Heart right ventricle (tissue), 16 donors: ENCODE measurements at regions not wholly inside any gene's neighbourhood (a gene's known extent, or its start where the extent isn't known, plus 50 kb on each side); places are given as distances from the start of the nearest gene placed in this dataset.

Source experiments
- ATAC-seq, 8 donors: fragments of 200-7000 bp; cut with Tn5 transposase; one replicate each; pipeline ENCODE4 v1.9.1; 2020; ENCODE audit warnings: mild to moderate bottlenecking in 8 of 8, moderate library complexity in 8 of 8, moderate number of reproducible peaks in 1 of 8
- DNase-seq, 2 donors: peaks; one replicate each; pipeline ENCODE4 v3.0.0-alpha.2; 2020
- H3K27ac ChIP-seq, 10 donors: fragments of 200-600 bp; sonication (generic) in 2 of 10; one replicate each; pipeline versions ENCODE4 v1.5.0 to v1.8.0; 2020 to 2022; ENCODE audit warnings: mild to moderate bottlenecking in 3 of 10
- H3K27me3 ChIP-seq, 7 donors: fragments of 200-600 bp; one replicate each; pipeline ENCODE4 v1.8.0; 2021 to 2022; ENCODE audit warnings: mild to moderate bottlenecking in 2 of 7
- H3K36me3 ChIP-seq, 9 donors: fragments of 200-600 bp; sonication (generic) in 1 of 9; one replicate each; pipeline versions ENCODE4 v1.5.0 to v1.8.0; 2020 to 2022; ENCODE audit warnings: mild to moderate bottlenecking in 2 of 9
- H3K4me1 ChIP-seq, 9 donors: fragments of 200-600 bp; sonication (generic) in 1 of 9; one replicate each; pipeline versions ENCODE4 v1.5.0 to v1.8.0; 2020 to 2022; ENCODE audit warnings: mild to moderate bottlenecking in 4 of 9
- H3K4me3 ChIP-seq, 10 donors: fragments of 200-600 bp; sonication (generic) in 2 of 10; one replicate each; pipeline versions ENCODE4 v1.5.0 to v1.8.0; 2020 to 2022; ENCODE audit warnings: mild to moderate bottlenecking in 7 of 10, moderate library complexity in 2 of 10
- H3K9me3 ChIP-seq, 11 donors: fragments of 200-600 bp in 10 of 11; sonication (generic) in 2 of 11; one replicate each; pipeline versions ENCODE4 v1.5.0 to v1.8.0; 2013 to 2022; ENCODE audit warnings: mild to moderate bottlenecking in 2 of 11, control low read depth in 1 of 11, moderate library complexity in 1 of 11
- WGBS, 2 donors: extraction: QIAGEN DNeasy Blood & Tissue Kit; methylation state at CpG; one replicate each; pipeline ENCODE4 v1.1.7; 2013; ENCODE audit warnings: inconsistent platforms in 1 of 2; 5-methylcytosine and 5-hydroxymethylcytosine counted together
- intact Hi-C, 10 donors: fragments of 100-400 bp; cut with DNase I; formaldehyde crosslinking; loops; one replicate each; pipeline versions ENCODE4 v1.11.1 to v1.14.2; 2022
- TF ChIP-seq, protein P1 (sequence below), 9 donors: fragments of 200-600 bp; sonication (generic) in 2 of 9; IDR thresholded peaks; one replicate each; pipeline versions ENCODE4 v1.5.0 to v1.8.0; 2021 to 2022; ENCODE audit warnings: antibody characterized with exemption in 9 of 9, mild to moderate bottlenecking in 5 of 9, moderate library complexity in 1 of 9
- donor health status: Arrhythmogenic right ventricular cardiomyopathy.
- donor health status: ischemic (EF 13 %, LVEDD 7.1; RV severe dilation, severe dysfunction).
- donor health status: healthy with polysubstance abuse.
- donor health status: DM: no; HTN: yes; CAD: no.
- donor health status: DM: no; HTN: no; CAD: no.
- donor health status: ischemic (EF 25% LVEDD 6.9; RV normal size, moderate dysfunction).
- donor health status: ischemic (EF 25% LVEDD 5.7; RV mildly dilated, moderate dysfunction).
- donor health status: healthy.
- donor health status: DM: yes; HTN: yes; CAD: no.
- donor health status: Ischemic cardiomyopathy.
- donor health status: ischemic (EF 35%, LVEDD 5.7; RV mildly dilated, moderate dysfunction).
- donor health status: nonischemic (EF 11% LVEDD 7.7; RV severe dilation, severe dysfunction).
- donor health status: DM: yes; HTN: yes; CAD: no.
- donor health status: PGD.
- donor health status: ischemic (EF 29% LVEDD 5.4; RV normal size, mild dysfunction).
- donor health status: nonischemic (EF 23%, LVEDD 6.1; RV moderate dilation, normal function).

DNA sequence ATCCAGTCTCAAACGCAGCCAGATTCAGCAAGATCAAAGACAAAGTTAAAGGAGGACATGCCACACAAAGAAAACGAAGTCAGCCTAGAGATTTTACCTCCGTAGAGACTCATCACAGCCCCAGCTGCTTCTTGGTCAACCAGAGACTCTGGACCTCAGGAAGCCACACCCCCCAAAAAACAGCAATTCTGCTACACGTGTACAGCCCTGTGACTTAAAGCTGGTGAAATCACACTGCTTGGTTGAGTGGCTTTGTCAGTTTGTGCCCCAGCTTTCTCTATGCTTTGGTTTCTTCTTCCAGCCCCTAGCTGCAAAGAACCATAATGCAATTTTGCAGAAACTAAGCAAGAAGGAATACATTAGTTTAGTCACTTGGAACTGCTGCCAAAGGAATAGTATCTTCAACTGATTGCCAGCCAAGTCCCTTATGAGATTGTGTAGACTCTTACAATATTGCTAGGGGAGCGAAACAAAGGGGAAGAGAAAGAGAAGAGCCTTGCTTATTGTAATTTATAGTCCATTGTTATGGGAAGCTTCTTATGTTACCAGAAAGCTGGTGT, 158.8 kb upstream of the ZNF462 start:
- TF ChIP-seq, protein P1, sequence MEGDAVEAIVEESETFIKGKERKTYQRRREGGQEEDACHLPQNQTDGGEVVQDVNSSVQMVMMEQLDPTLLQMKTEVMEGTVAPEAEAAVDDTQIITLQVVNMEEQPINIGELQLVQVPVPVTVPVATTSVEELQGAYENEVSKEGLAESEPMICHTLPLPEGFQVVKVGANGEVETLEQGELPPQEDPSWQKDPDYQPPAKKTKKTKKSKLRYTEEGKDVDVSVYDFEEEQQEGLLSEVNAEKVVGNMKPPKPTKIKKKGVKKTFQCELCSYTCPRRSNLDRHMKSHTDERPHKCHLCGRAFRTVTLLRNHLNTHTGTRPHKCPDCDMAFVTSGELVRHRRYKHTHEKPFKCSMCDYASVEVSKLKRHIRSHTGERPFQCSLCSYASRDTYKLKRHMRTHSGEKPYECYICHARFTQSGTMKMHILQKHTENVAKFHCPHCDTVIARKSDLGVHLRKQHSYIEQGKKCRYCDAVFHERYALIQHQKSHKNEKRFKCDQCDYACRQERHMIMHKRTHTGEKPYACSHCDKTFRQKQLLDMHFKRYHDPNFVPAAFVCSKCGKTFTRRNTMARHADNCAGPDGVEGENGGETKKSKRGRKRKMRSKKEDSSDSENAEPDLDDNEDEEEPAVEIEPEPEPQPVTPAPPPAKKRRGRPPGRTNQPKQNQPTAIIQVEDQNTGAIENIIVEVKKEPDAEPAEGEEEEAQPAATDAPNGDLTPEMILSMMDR (IDR thresholded peaks at IDR 0.05): no peak
- no peak overlapping the region for H3K27ac ChIP-seq
- no peak overlapping the region for H3K4me3 ChIP-seq
- no peaks in the 10 kb centered on the region for H3K36me3 ChIP-seq
- no peaks in the 10 kb centered on the region for H3K27me3 ChIP-seq
- DNase-seq (no peak), ATAC-seq (no peak)
- intact Hi-C loops: no loop called here
- peaks cover 0 to 16% (median 0%) of the 10 kb centered on the region in 11 donors for H3K9me3 ChIP-seq
- WGBS, 2 donors: 76% methylated on average over 5 of the region's 5 CpGs
- peaks cover 0 to 18% (median 13%) of the 10 kb centered on the region in 9 donors for H3K4me1 ChIP-seq

DNA sequence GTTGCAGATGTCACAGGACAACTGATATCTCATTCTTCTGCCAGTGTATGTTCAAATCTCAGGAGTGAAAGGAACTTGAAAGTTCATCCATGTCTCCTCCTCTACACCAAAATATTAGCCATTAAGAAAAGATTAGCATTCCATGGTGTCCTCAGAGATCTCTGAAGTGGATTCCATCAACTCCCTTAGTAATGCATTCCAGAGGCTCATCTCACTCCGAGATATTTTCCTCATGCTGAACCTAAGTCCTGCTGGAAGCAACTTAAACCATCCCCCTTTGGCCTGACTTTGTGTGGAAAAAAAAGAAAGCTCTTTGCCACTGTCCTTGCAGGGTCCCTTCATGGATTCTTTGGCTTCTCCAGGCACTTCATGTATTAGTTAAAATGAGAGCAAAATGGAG, 155.7 kb upstream of the ZNF462 start:
- peak overlapping the region in 6 of 10 donors; percentile 4 to 67 (median 48) for H3K27ac ChIP-seq
- 60 to 66% methylated on average over 1 of the region's 1 CpG for WGBS, 2 donors
- no peak overlapping the region for H3K4me3 ChIP-seq
- TF ChIP-seq, protein P1 (IDR thresholded peaks at IDR 0.05): no peak
- no peak for DNase-seq
- intact Hi-C loops: no loop called here
- no peak for ATAC-seq
- H3K9me3 ChIP-seq: peaks cover 0 to 16% (median 0%) of the 10 kb centered on the region in 11 donors
- H3K27me3 ChIP-seq: no peaks in the 10 kb centered on the region
- H3K36me3 ChIP-seq: no peaks in the 10 kb centered on the region
- peaks cover 0 to 19% (median 13%) of the 10 kb centered on the region in 9 donors for H3K4me1 ChIP-seq

DNA sequence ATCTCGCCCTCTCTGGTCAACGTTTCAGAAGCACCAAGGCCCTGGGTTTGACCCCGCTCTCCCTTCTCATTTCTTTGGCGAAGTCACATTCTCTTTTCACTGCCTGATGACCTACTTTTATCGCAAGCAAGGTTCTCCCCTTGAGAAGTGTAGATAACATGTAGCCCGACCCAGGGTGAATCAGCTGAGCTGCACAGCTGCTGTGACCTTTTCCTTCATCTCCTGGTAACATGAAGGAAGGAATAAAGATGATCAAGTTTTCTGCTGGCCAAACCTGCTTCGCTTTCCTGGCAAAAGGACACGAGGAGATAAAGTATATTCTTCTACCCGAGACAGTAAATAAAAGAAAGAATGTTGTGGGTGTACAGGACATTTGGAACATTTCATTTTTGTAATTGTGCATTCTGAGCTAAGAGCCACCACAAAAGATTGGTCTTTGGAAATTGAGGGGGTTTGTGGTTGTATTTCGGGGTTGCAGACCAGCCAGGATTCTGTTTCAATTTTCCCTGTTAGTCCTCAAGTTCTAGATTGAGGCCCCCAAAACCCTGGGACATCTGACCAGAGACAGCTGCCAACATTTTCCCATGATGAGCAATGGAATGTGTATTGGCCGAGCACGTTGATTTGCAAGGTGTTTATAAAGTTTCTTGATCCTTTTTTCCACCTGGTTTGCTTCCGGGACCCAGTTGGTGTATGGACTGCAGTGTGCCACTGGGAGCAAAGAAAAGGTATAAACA, 155.1 kb upstream of the ZNF462 start:
- WGBS, 2 donors: 45% methylated on average over 13 of the region's 13 CpGs
- peaks cover 0 to 19% (median 13%) of the 10 kb centered on the region in 9 donors for H3K4me1 ChIP-seq
- H3K4me3 ChIP-seq: no peak overlapping the region
- peaks cover 0 to 16% (median 0%) of the 10 kb centered on the region in 11 donors for H3K9me3 ChIP-seq
- peak; percentile 34 to 89 (median 66) for ATAC-seq
- intact Hi-C loops: no loop called here
- peak overlapping the region in 8 of 10 donors; percentile 4 to 67 (median 47) for H3K27ac ChIP-seq
- no peak for DNase-seq
- H3K36me3 ChIP-seq: no peaks in the 10 kb centered on the region
- H3K27me3 ChIP-seq: no peaks in the 10 kb centered on the region
- TF ChIP-seq, protein P1 (IDR thresholded peaks at IDR 0.05): no peak

DNA sequence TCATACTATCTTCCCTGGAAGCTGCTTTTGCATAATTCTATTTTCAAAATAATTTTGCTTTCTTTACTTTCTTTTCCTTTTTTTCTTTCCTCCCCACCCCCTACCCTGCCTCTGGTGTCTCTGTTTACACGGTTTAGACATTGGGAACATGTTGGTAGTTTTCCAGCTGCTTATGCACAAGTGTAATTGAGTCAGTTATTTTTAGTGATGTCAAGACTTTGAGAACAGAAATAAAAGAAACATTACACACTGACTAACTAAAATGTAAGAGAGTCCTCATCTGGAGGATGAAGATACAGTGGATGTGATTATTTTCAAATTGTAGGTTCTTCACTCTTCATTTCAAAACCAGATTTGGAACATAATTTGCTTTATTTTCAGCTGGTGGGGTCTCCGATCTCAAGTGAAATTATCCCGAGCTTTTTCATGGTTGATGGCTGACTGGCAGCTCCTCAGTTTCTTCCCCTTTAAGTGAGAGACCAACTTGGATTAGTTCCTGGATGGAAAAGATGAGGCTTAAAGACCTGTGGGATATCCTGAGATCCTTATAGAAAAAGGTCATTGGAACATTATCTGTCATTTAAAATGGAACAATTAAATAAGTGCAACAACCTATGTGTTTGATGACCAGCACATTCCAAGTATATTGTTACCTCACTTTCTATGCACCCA, 154.4 kb upstream of the ZNF462 start:
- intact Hi-C loops: no loop called here
- WGBS, 2 donors: 42 to 46% methylated on average over 3 of the region's 3 CpGs
- Histone ChIP-seq H3K27me3 (no peaks in the 10 kb centered on the region), H3K4me3 (no peak overlapping the region), H3K27ac (peak overlapping the region in 6 of 10 donors; percentile 26 to 67 (median 47)), H3K9me3 (peaks cover 0 to 13% (median 0%) of the 10 kb centered on the region in 11 donors), H3K36me3 (no peaks in the 10 kb centered on the region), H3K4me1 (peaks cover 0 to 19% (median 13%) of the 10 kb centered on the region in 9 donors)
- TF ChIP-seq, protein P1 (IDR thresholded peaks at IDR 0.05): no peak
- DNase-seq (no peak), ATAC-seq (peak; percentile 60 to 91 (median 78))
